GM23248 (cell line): ENCODE measurements at regions not wholly inside any gene's neighbourhood (a gene's known extent, or its start where the extent isn't known, plus 50 kb on each side); places are given as distances from the start of the nearest gene placed in this dataset.

Experiments used
- EZH2 ChIP-seq: fragments of 200-600 bp; sonication (generic); IDR thresholded peaks from 2 replicates; pipeline ENCODE4 v1.6.1; 2018; ENCODE audit warnings: antibody characterized with exemption, mild to moderate bottlenecking; ENCODE audit not compliant: insufficient read depth, poor library complexity, severe bottlenecking
- EZH2phosphoT487 ChIP-seq: fragments of 200-600 bp; sonication (generic); IDR thresholded peaks from 2 replicates; pipeline ENCODE4 v1.6.1; 2018; ENCODE audit warnings: antibody characterized with exemption, moderate library complexity, mild to moderate bottlenecking, low read depth; ENCODE audit not compliant: insufficient read depth

DNA sequence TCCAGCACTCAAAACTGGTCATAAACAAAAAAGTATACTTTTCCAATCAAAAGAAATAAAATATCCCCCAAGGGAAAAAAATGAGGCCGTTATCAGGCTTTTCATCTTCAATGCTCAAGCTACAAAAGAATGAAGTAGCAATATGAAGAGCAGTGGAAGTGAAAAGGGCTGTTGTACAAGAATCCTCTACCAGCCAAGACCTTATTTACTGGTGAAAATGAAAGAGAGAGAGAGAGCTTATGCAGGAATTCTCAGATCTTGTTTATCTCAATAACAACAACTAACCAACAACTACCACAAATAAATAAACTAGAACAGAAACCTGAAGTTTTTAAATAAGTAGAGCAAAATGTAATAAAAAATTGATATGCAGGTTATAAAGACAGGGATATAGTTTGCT is 400.6 kb downstream of the HDGFL1 start:
- TF ChIP-seq EZH2: no peak
- TF ChIP-seq EZH2phosphoT487: no peak
